Trophoblast cell (in vitro differentiated cells and primary cell): ENCODE measurements at regions not wholly inside any gene's neighbourhood (a gene's known extent, or its start where the extent isn't known, plus 50 kb on each side); places are given as distances from the start of the nearest gene placed in this dataset.

Experiments
- DNase-seq, 2 donors: peaks; one replicate each; pipeline ENCODE4 v3.0.0-alpha.2; 2016
- H2AFZ ChIP-seq: 2 replicates; pipeline ENCODE4 v1.6.1; 2013; ENCODE audit warnings: low read length, moderate library complexity, mild to moderate bottlenecking; ENCODE audit not compliant: insufficient read depth, poor library complexity
- H2AK5ac ChIP-seq: 2 replicates; pipeline ENCODE4 v1.6.1; 2013; ENCODE audit warnings: mild to moderate bottlenecking, low read length
- H2BK120ac ChIP-seq: 2 replicates; pipeline ENCODE4 v1.6.1; 2013; ENCODE audit warnings: low read length, mild to moderate bottlenecking, moderate library complexity; ENCODE audit not compliant: insufficient read depth, poor library complexity
- H2BK12ac ChIP-seq: 2 replicates; pipeline ENCODE4 v1.6.1; 2013; ENCODE audit warnings: mild to moderate bottlenecking, low read length, moderate library complexity
- H2BK5ac ChIP-seq: 2 replicates; pipeline ENCODE4 v1.6.1; 2013; ENCODE audit warnings: low read length, low read depth, moderate library complexity, mild to moderate bottlenecking; ENCODE audit not compliant: poor library complexity
- H3K14ac ChIP-seq: 2 replicates; pipeline ENCODE4 v1.6.1; 2013; ENCODE audit warnings: mild to moderate bottlenecking, low read length
- H3K18ac ChIP-seq: 2 replicates; pipeline ENCODE4 v1.6.1; 2013; ENCODE audit warnings: mild to moderate bottlenecking, low read length
- H3K23ac ChIP-seq: 2 replicates; pipeline ENCODE4 v1.6.1; 2013; ENCODE audit warnings: low read length
- H3K27ac ChIP-seq: 2 replicates; pipeline ENCODE4 v1.5.1; 2013; ENCODE audit warnings: low read depth, mild to moderate bottlenecking, inconsistent platforms, low read length, moderate library complexity
- H3K27me3 ChIP-seq: 2 replicates; pipeline ENCODE4 v1.6.1; 2013; ENCODE audit warnings: inconsistent platforms, mild to moderate bottlenecking, low read length, moderate library complexity; ENCODE audit not compliant: insufficient read depth
- H3K36me3 ChIP-seq, 2 experiments: 1 replicate in 1 of 2; 2 replicates in 1 of 2; pipeline ENCODE4 v1.6.1; 2013; ENCODE audit warnings: low read length in 2 of 2, mild to moderate bottlenecking in 2 of 2, moderate library complexity in 1 of 2; ENCODE audit not compliant: insufficient read depth in 2 of 2, control insufficient read depth in 1 of 2
- H3K4ac ChIP-seq: 2 replicates; pipeline ENCODE4 v1.6.1; 2013; ENCODE audit warnings: low read depth, mild to moderate bottlenecking, low read length, moderate library complexity
- H3K4me1 ChIP-seq, 2 experiments: 1 replicate in 1 of 2; 2 replicates in 1 of 2; pipeline ENCODE4 v1.6.1; 2013; ENCODE audit warnings: low read length in 2 of 2, mild to moderate bottlenecking in 2 of 2, moderate library complexity in 1 of 2; ENCODE audit not compliant: insufficient read depth in 2 of 2, control insufficient read depth in 1 of 2
- H3K4me2 ChIP-seq: 2 replicates; pipeline ENCODE4 v1.6.1; 2013; ENCODE audit warnings: inconsistent platforms, mild to moderate bottlenecking, low read length, moderate library complexity
- H3K4me3 ChIP-seq: 2 replicates; pipeline ENCODE4 v1.5.1; 2013; ENCODE audit warnings: mild to moderate bottlenecking, low read depth, low read length, inconsistent platforms
- H3K79me1 ChIP-seq: one replicate; pipeline ENCODE4 v1.6.1; 2013; ENCODE audit warnings: low read length
- H3K79me2 ChIP-seq: 2 replicates; pipeline ENCODE4 v1.6.1; 2013; ENCODE audit warnings: low read length, mild to moderate bottlenecking; ENCODE audit not compliant: control insufficient read depth, insufficient read depth, poor library complexity
- H3K9ac ChIP-seq: 2 replicates; pipeline ENCODE4 v1.6.1; 2013; ENCODE audit warnings: mild to moderate bottlenecking, low read length
- H3K9me3 ChIP-seq: 2 replicates; pipeline ENCODE4 v1.6.1; 2013; ENCODE audit warnings: low read depth, mild to moderate bottlenecking, control low read depth, inconsistent platforms, low read length; ENCODE audit not compliant: insufficient read depth
- H4K12ac ChIP-seq: 2 replicates; pipeline ENCODE4 v1.6.1; 2013; ENCODE audit warnings: low read depth, mild to moderate bottlenecking, low read length, moderate library complexity
- H4K8ac ChIP-seq: 2 replicates; pipeline ENCODE4 v1.6.1; 2013; ENCODE audit warnings: low read depth, mild to moderate bottlenecking, low read length, moderate library complexity
- H4K91ac ChIP-seq: one replicate; pipeline ENCODE4 v1.6.1; 2013; ENCODE audit warnings: low read depth, mild to moderate bottlenecking, low read length, moderate library complexity
- WGBS: extraction: QIAGEN DNeasy Blood & Tissue Kit; methylation state at CpG from one replicate; pipeline ENCODE4 v1.1.7; 2013; ENCODE audit warnings: missing lambda C conversion rate; ENCODE audit not compliant: insufficient read length, insufficient coverage; ENCODE audit errors: extremely low coverage; 5-methylcytosine and 5-hydroxymethylcytosine counted together

DNA sequence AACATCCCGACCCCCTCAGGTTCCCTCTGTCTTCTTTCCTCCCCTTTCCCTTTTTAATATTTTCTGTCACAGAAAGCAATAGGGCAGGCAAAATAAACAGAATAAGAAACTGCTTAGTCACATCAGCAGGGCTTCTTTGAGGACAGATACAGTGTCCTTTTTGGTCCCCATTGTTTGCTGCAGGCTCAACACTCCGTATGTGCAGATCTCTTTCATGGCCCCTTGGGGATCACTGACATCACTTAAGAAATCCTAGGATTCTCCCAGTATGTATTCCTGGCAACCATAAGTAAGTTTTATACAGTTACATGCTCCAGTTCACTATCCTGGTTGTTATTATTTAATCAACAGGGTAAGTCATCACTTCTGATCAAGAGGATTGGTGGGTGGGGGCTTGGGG, 448.0 kb downstream of the NKX6-1 start:
- H3K79me2 ChIP-seq, result no peaks in the 10 kb centered on the region
- no peak overlapping the region for H2BK12ac ChIP-seq
- H3K4me1 ChIP-seq, result no peaks in the 10 kb centered on the region
- no peak overlapping the region for H3K14ac ChIP-seq
- no peak overlapping the region for H2BK5ac ChIP-seq
- H3K9me3 ChIP-seq, result no peaks in the 10 kb centered on the region
- no peak overlapping the region for H2BK120ac ChIP-seq
- DNase-seq, result no peak
- no peak overlapping the region for H4K12ac ChIP-seq
- H2AK5ac ChIP-seq, result no peak overlapping the region
- H3K27ac ChIP-seq, result no peak overlapping the region
- H3K18ac ChIP-seq, result no peak overlapping the region
- H3K27me3 ChIP-seq, result no peaks in the 10 kb centered on the region
- no peak overlapping the region for H2AFZ ChIP-seq
- H4K91ac ChIP-seq, result no peak overlapping the region
- no peaks in the 10 kb centered on the region for H3K36me3 ChIP-seq
- H3K4ac ChIP-seq, result no peak overlapping the region
- no peak overlapping the region for H3K4me2 ChIP-seq
- no peak overlapping the region for H3K9ac ChIP-seq
- no CpG with 5 or more reads among the region's 2 CpGs for WGBS
- no peak overlapping the region for H3K23ac ChIP-seq
- no peaks in the 10 kb centered on the region for H3K79me1 ChIP-seq
- no peak overlapping the region for H3K4me3 ChIP-seq
- no peak overlapping the region for H4K8ac ChIP-seq

DNA sequence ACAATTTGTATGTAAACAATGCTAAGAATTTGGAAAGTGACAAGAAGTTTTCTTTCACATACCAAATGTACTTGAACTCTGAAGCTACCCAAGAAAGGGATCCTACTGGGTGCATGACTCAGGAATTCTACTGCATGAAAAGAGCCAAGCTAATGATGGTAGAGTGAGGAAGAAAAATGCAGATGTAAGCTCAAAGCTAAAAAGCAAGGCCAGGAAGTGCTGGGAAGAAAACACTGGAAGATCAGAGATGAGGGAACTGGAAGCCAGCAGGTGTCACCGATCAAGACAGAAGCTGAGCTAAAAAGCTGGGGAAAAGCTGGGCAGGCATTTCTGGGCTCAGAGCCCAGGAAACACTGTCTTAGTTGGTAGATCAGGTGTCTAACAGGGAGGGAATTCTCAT, 449.1 kb downstream of the NKX6-1 start:
- H3K4me3 ChIP-seq, result no peak overlapping the region
- H3K14ac ChIP-seq, result no peak overlapping the region
- H2AFZ ChIP-seq, result no peak overlapping the region
- H3K27ac ChIP-seq, result no peak overlapping the region
- no CpG with 5 or more reads among the region's 1 CpG for WGBS
- no peaks in the 10 kb centered on the region for H3K79me1 ChIP-seq
- no peak overlapping the region for H4K91ac ChIP-seq
- H3K18ac ChIP-seq, result no peak overlapping the region
- no peak overlapping the region for H4K12ac ChIP-seq
- no peak overlapping the region for H2AK5ac ChIP-seq
- H3K9ac ChIP-seq, result no peak overlapping the region
- no peak overlapping the region for H3K4me2 ChIP-seq
- H3K27me3 ChIP-seq, result no peaks in the 10 kb centered on the region
- peak in 1 of 2 donors; percentile 11 for DNase-seq
- no peak overlapping the region for H2BK120ac ChIP-seq
- H3K79me2 ChIP-seq, result no peaks in the 10 kb centered on the region
- H2BK12ac ChIP-seq, result no peak overlapping the region
- no peaks in the 10 kb centered on the region for H3K9me3 ChIP-seq
- H2BK5ac ChIP-seq, result no peak overlapping the region
- no peaks in the 10 kb centered on the region for H3K4me1 ChIP-seq
- H3K36me3 ChIP-seq, result no peaks in the 10 kb centered on the region
- H3K23ac ChIP-seq, result no peak overlapping the region
- H3K4ac ChIP-seq, result no peak overlapping the region
- H4K8ac ChIP-seq, result no peak overlapping the region

DNA sequence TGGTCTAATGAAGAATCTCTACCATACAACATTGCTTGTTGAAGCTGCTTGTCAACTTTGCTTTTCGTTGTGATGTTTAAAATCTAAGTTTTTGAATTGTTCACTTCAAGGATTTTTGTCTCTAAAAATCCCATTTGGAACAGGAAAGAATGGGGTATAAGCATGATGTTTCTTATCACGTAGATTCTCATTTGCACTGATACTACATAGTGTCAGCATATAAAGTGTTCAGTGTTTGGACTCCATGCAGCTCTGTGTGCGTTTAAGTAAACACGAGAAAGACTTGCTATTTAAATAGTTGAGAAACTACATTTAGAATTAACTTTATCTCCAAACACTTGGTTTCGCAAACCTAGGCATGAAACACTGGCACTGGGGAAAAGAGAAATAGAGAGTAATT, 452.5 kb downstream of the NKX6-1 start:
- H2BK5ac ChIP-seq, result no peak overlapping the region
- H3K79me1 ChIP-seq, result no peaks in the 10 kb centered on the region
- no peak overlapping the region for H4K91ac ChIP-seq
- no peak overlapping the region for H3K4me2 ChIP-seq
- H2BK12ac ChIP-seq, result no peak overlapping the region
- no peak overlapping the region for H3K4ac ChIP-seq
- no peaks in the 10 kb centered on the region for H3K79me2 ChIP-seq
- H3K4me3 ChIP-seq, result no peak overlapping the region
- no CpG with 5 or more reads among the region's 5 CpGs for WGBS
- H3K18ac ChIP-seq, result no peak overlapping the region
- no peak overlapping the region for H3K9ac ChIP-seq
- no peaks in the 10 kb centered on the region for H3K4me1 ChIP-seq
- no peaks in the 10 kb centered on the region for H3K27me3 ChIP-seq
- no peak overlapping the region for H4K12ac ChIP-seq
- H3K27ac ChIP-seq, result no peak overlapping the region
- no peak overlapping the region for H2AFZ ChIP-seq
- no peak overlapping the region for H4K8ac ChIP-seq
- H2BK120ac ChIP-seq, result no peak overlapping the region
- H3K14ac ChIP-seq, result no peak overlapping the region
- no peak for DNase-seq
- no peak overlapping the region for H3K23ac ChIP-seq
- H3K9me3 ChIP-seq, result no peaks in the 10 kb centered on the region
- H2AK5ac ChIP-seq, result no peak overlapping the region
- H3K36me3 ChIP-seq, result no peaks in the 10 kb centered on the region

DNA sequence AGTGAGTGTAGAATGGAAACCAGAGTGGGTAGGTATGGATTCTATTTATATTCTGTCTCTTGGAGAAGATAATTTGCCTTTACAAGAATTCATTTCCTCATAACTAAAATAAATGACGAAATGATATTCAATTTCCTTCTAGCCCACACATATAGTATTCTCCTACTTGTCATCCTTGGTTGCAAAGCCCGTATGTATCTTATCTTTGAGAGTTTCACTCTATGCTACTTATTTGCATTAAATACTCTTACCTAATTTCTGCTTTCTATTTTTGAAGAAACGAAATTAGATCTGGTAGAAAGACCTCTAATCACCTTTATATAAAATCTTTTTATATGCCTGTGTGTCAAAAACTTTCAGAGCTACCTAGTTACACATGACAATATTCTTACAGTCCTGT, 457.7 kb downstream of the NKX6-1 start:
- Histone ChIP-seq H3K27me3 (no peaks in the 10 kb centered on the region), H2BK5ac (no peak overlapping the region), H3K4me1 (no peaks in the 10 kb centered on the region), H3K23ac (no peak overlapping the region), H3K4ac (no peak overlapping the region), H4K8ac (no peak overlapping the region), H2BK12ac (no peak overlapping the region), H2BK120ac (no peak overlapping the region), H3K9ac (no peak overlapping the region), H4K12ac (no peak overlapping the region), H3K14ac (no peak overlapping the region), H3K9me3 (no peaks in the 10 kb centered on the region), H3K79me1 (no peaks in the 10 kb centered on the region), H3K18ac (no peak overlapping the region), H4K91ac (no peak overlapping the region), H2AFZ (no peak overlapping the region), H3K4me3 (no peak overlapping the region), H2AK5ac (no peak overlapping the region), H3K27ac (no peak overlapping the region), H3K36me3 (no peaks in the 10 kb centered on the region), H3K79me2 (no peaks in the 10 kb centered on the region), H3K4me2 (no peak overlapping the region)
- no CpG with 5 or more reads among the region's 3 CpGs for WGBS
- no peak for DNase-seq
